HepG2 (cell line): ENCODE measurements at regions not wholly inside any gene's neighbourhood (a gene's known extent, or its start where the extent isn't known, plus 50 kb on each side); places are given as distances from the start of the nearest gene placed in this dataset.

ENCODE experiments used
- ATAC-seq: fragments of 200-7000 bp; cut with Tn5 transposase; 3 replicates; pipeline ENCODE4 v1.9.1; 2020; ENCODE audit warnings: mild to moderate bottlenecking, moderate library complexity
- BruUV-seq: library from RNA; stranded (reverse); fragments of 400-500 nt; replicated peaks from 2 replicates; lab custom pipeline; 2021; lab: Mats Ljungman, UMichigan
- CTCF ChIA-PET: fragments of 300-600 bp; formaldehyde crosslinking; extraction: SDS; loops from one replicate; lab custom pipeline; 2021; ENCODE audit warnings: low total read pairs, inconsistent platforms, low intra/inter-chr PET ratio; lab: Yijun Ruan, JAX
- POLR2A ChIA-PET: fragments of 350-600 bp; sonication (Branson Sonifier 250); formaldehyde crosslinking; loops from one replicate; lab custom pipeline; 2020; ENCODE audit warnings: antibody characterized with exemption, inconsistent platforms; lab: Yijun Ruan, JAX
- DNase-seq: peaks from one replicate; pipeline ENCODE4 v3.0.0-alpha.2; 2015; ENCODE audit warnings: low spot score
- FAIRE-seq: peaks from 3 replicates; lab custom pipeline; 2011; peaks lifted over from hg19 to GRCh38; lab: Jason Lieb, UNC
- H2AFZ ChIP-seq: one replicate; pipeline ENCODE4 v1.6.1; 2011; ENCODE audit warnings: low read length, inconsistent platforms
- H3K27ac ChIP-seq: fragments of 300-600 bp; 3 replicates; pipeline ENCODE4 v1.8.0; 2011; ENCODE audit warnings: mixed run types, mild to moderate bottlenecking, mixed read lengths, low read length, inconsistent platforms; ENCODE audit not compliant: insufficient read depth; ENCODE audit errors: extremely low read length
- H3K27me3 ChIP-seq, 2 experiments: fragments of 200-600 bp in 1 of 2; 2 replicates in 1 of 2; 3 replicates in 1 of 2; pipeline versions ENCODE4 v1.6.0 to v1.8.0; 2011; ENCODE audit warnings: low read length in 2 of 2, mild to moderate bottlenecking in 2 of 2, moderate library complexity in 2 of 2, inconsistent platforms in 1 of 2; ENCODE audit not compliant: insufficient read depth in 2 of 2, control insufficient read depth in 1 of 2
- H3K36me3 ChIP-seq, 2 experiments: fragments of 200-600 bp in 1 of 2; replicated peaks in 1 of 2; 2 replicates in 1 of 2; 3 replicates in 1 of 2; pipeline versions ENCODE4 v1.5.1 to v1.8.0; 2011; ENCODE audit warnings: low read length in 2 of 2, inconsistent platforms in 1 of 2; ENCODE audit not compliant: insufficient read depth in 2 of 2, control insufficient read depth in 1 of 2
- H3K4me1 ChIP-seq: 2 replicates; pipeline ENCODE4 v1.5.1; 2012; ENCODE audit warnings: low read length, inconsistent platforms; ENCODE audit not compliant: insufficient read depth
- H3K4me2 ChIP-seq: 2 replicates; pipeline ENCODE4 v1.6.0; 2011; ENCODE audit warnings: low read depth, low read length, inconsistent platforms
- H3K4me3 ChIP-seq, 3 experiments: fragments of 200-600 bp in 1 of 3; sonication (generic), shearing (Covaris generic) in 1 of 3; replicated peaks in 1 of 3; 2 replicates each; pipeline ENCODE4 v1.5.1; 2011 to 2016; ENCODE audit warnings: low read length in 3 of 3, inconsistent platforms in 2 of 3, low read depth in 2 of 3, mild to moderate bottlenecking in 2 of 3, control low read depth in 1 of 3, mixed read lengths in 1 of 3; ENCODE audit not compliant: insufficient read depth in 1 of 3
- H3K79me2 ChIP-seq: one replicate; pipeline ENCODE4 v1.6.1; 2011; ENCODE audit warnings: low read length, inconsistent platforms; ENCODE audit not compliant: insufficient read depth
- H3K9ac ChIP-seq: 2 replicates; pipeline ENCODE4 v1.6.0; 2011; ENCODE audit warnings: mild to moderate bottlenecking, low read depth, low read length, inconsistent platforms; ENCODE audit not compliant: insufficient read depth
- H3K9me3 ChIP-seq: 2 replicates; pipeline ENCODE4 v1.5.1; 2012; ENCODE audit warnings: mild to moderate bottlenecking, low read length
- H4K20me1 ChIP-seq: 2 replicates; pipeline ENCODE4 v1.6.0; 2011; ENCODE audit warnings: inconsistent platforms, mild to moderate bottlenecking, low read length, moderate library complexity; ENCODE audit not compliant: insufficient read depth
- CBX5 ChIP-seq: sonication (generic); formaldehyde crosslinking; IDR thresholded peaks from 2 replicates; pipeline ENCODE4 v1.4.0; 2020; ENCODE audit warnings: missing genetic modification reagents, borderline replicate concordance
- CREB3 ChIP-seq: sonication (generic); formaldehyde crosslinking; IDR thresholded peaks from 2 replicates; pipeline ENCODE4 v1.5.0; 2020; ENCODE audit warnings: missing genetic modification reagents
- DMAP1 ChIP-seq: IDR thresholded peaks from 2 replicates; pipeline ENCODE4 v1.6.1; 2016
- HNRNPUL1 ChIP-seq: fragments of 200-400 bp; formaldehyde crosslinking; IDR thresholded peaks from 2 replicates; pipeline ENCODE4 v1.6.1; 2017; ENCODE audit warnings: low read depth, mild to moderate bottlenecking, low read length, moderate library complexity
- KMT2A ChIP-seq: sonication (generic); formaldehyde crosslinking; IDR thresholded peaks from 2 replicates; pipeline ENCODE4 v1.4.0; 2020; ENCODE audit warnings: missing genetic modification reagents
- MED1 ChIP-seq: sonication (generic); formaldehyde crosslinking; IDR thresholded peaks from 2 replicates; pipeline ENCODE4 v1.4.0; 2020; ENCODE audit warnings: missing genetic modification reagents
- PAX8 ChIP-seq: sonication (generic); formaldehyde crosslinking; IDR thresholded peaks from 2 replicates; pipeline ENCODE4 v1.8.0; 2022; ENCODE audit warnings: mild to moderate bottlenecking, missing genetic modification reagents, borderline replicate concordance
- RORA ChIP-seq: sonication (generic); formaldehyde crosslinking; IDR thresholded peaks from 2 replicates; pipeline ENCODE4 v1.5.0; 2020; ENCODE audit warnings: mild to moderate bottlenecking, missing genetic modification reagents, moderate library complexity
- SNAPC2 ChIP-seq: sonication (generic); formaldehyde crosslinking; IDR thresholded peaks from 2 replicates; pipeline ENCODE4 v1.8.1; 2022; ENCODE audit warnings: mild to moderate bottlenecking, missing genetic modification reagents
- TBX2 ChIP-seq: sonication (generic); formaldehyde crosslinking; IDR thresholded peaks from 2 replicates; pipeline ENCODE4 v1.5.0; 2020; ENCODE audit warnings: missing genetic modification reagents, mild to moderate bottlenecking, borderline replicate concordance
- TMF1 ChIP-seq: sonication (generic); formaldehyde crosslinking; IDR thresholded peaks from 2 replicates; pipeline ENCODE4 v1.8.1; 2022; ENCODE audit warnings: low read depth, missing genetic modification reagents
- XRCC5 ChIP-seq: fragments of 200-400 bp; formaldehyde crosslinking; optimal IDR thresholded peaks from 2 replicates; pipeline ENCODE3; 2017; ENCODE audit warnings: mild to moderate bottlenecking, low read length
- ZBTB49 ChIP-seq: sonication (generic); formaldehyde crosslinking; IDR thresholded peaks from 2 replicates; pipeline ENCODE4 v1.4.0; 2020; ENCODE audit warnings: missing genetic modification reagents, borderline replicate concordance
- ZNF777 ChIP-seq: sonication (generic); formaldehyde crosslinking; IDR thresholded peaks from 2 replicates; pipeline ENCODE4 v1.4.0; 2020; ENCODE audit warnings: missing genetic modification reagents
- ZZZ3 ChIP-seq: sonication (generic); formaldehyde crosslinking; IDR thresholded peaks from 2 replicates; pipeline ENCODE4 v1.4.0; 2020; ENCODE audit warnings: missing genetic modification reagents, mild to moderate bottlenecking, borderline replicate concordance
- WGBS: methylation state at CpG from one replicate; pipeline ENCODE4 v1.1.6; 2017; ENCODE audit warnings: low lambda C conversion rate; 5-methylcytosine and 5-hydroxymethylcytosine counted together
- in situ Hi-C: cut with HindIII; loops from 2 replicates; pipeline ENCODE4 v1.10.0; 2017; ENCODE audit warnings: low pct_unique_long_range_greater_than_20kb; ENCODE audit not compliant: extremely low pct_ligation_motif_present
- intact Hi-C: fragments of 100-400 bp; cut with micrococcal nuclease; formaldehyde crosslinking; loops from one replicate; pipeline ENCODE4 v1.10.0; 2022; ENCODE audit not compliant: unreplicated experiment

GRCh38 chr15:66961407-66961884, 104.0 kb upstream of the SMAD3 start:
- H3K36me3 ChIP-seq, result no peaks in the 10 kb centered on the region
- no peaks in the 10 kb centered on the region for H4K20me1 ChIP-seq
- no peak overlapping the region for H3K27ac ChIP-seq
- DNase-seq (no peak), ATAC-seq (no peak), FAIRE-seq (no peak)
- no peak for TF ChIP-seq PAX8 (CRISPR knock-in tag)
- no peak for TF ChIP-seq RORA (CRISPR knock-in tag)
- TF ChIP-seq CBX5 (CRISPR knock-in tag), result no peak
- no peak for TF ChIP-seq KMT2A (CRISPR knock-in tag)
- TF ChIP-seq TMF1 (CRISPR knock-in tag), result no peak
- no peaks in the 10 kb centered on the region for H3K4me1 ChIP-seq
- ChIA-PET CTCF (no interaction called here), POLR2A (no interaction called here)
- H3K4me2 ChIP-seq, result no peak overlapping the region
- in situ Hi-C loops, result no loop called here
- intact Hi-C loops, result no loop called here
- no TSS peak for BruUV-seq
- 9% methylated on average over 4 of the region's 5 CpGs for WGBS
- no peak overlapping the region for H3K4me3 ChIP-seq
- H3K27me3 ChIP-seq, result peaks cover 8 to 35% of the 10 kb centered on the region in 2 experiments; a peak in 3 of 5 replicates
- H3K79me2 ChIP-seq, result no peaks in the 10 kb centered on the region
- H3K9ac ChIP-seq, result no peak overlapping the region
- H3K9me3 ChIP-seq, result no peaks in the 10 kb centered on the region
- H2AFZ ChIP-seq, result no peak overlapping the region

GRCh38 chr15:66961901-66962300, 103.5 kb upstream of the SMAD3 start:
- ChIA-PET CTCF (no interaction called here), POLR2A (no interaction called here)
- DNase-seq, result no peak
- peaks cover 8 to 31% of the 10 kb centered on the region in 2 experiments; a peak in 3 of 5 replicates for H3K27me3 ChIP-seq
- H4K20me1 ChIP-seq, result no peaks in the 10 kb centered on the region
- no peak overlapping the region for H3K27ac ChIP-seq
- no peak overlapping the region for H3K4me2 ChIP-seq
- no peak overlapping the region for H2AFZ ChIP-seq
- no TSS peak for BruUV-seq
- intact Hi-C loops (no loop called here), in situ Hi-C loops (no loop called here)
- H3K9me3 ChIP-seq, result no peaks in the 10 kb centered on the region
- H3K4me3 ChIP-seq, result no peak overlapping the region
- WGBS, result 58% methylated on average over 10 of the region's 10 CpGs
- no peaks in the 10 kb centered on the region for H3K4me1 ChIP-seq
- no peak for FAIRE-seq
- H3K9ac ChIP-seq, result no peak overlapping the region
- ATAC-seq, result no peak
- no peaks in the 10 kb centered on the region for H3K36me3 ChIP-seq
- no peaks in the 10 kb centered on the region for H3K79me2 ChIP-seq
- TF ChIP-seq HNRNPUL1 (no peak), SNAPC2 (no peak), ZZZ3 (no peak), TMF1 (CRISPR knock-in tag) (no peak), MED1 (CRISPR knock-in tag) (no peak), DMAP1 (CRISPR knock-in tag) (no peak), KMT2A (CRISPR knock-in tag) (no peak), CREB3 (CRISPR knock-in tag) (no peak), ZBTB49 (CRISPR knock-in tag) (no peak), ZNF777 (CRISPR knock-in tag) (no peak), TBX2 (CRISPR knock-in tag) (no peak), XRCC5 (no peak)
